Upper lobe of right lung (tissue), 1 donor: ENCODE measurements at regions not wholly inside any gene's neighbourhood (a gene's known extent, or its start where the extent isn't known, plus 50 kb on each side); places are given as distances from the start of the nearest gene placed in this dataset.
A peak's percentile ranks its signal among the peaks of the same experiment; 100 is the strongest.

Experiments used
- ATAC-seq: fragments of 200-7000 bp; cut with Tn5 transposase; one replicate; pipeline ENCODE4 v1.9.1; 2020; ENCODE audit warnings: mild to moderate bottlenecking, moderate library complexity
- DNase-seq: peaks from one replicate; pipeline ENCODE4 v3.0.0-alpha.2; 2020
- H3K27ac ChIP-seq: fragments of 200-600 bp; one replicate; pipeline ENCODE4 v1.8.0; 2022
- H3K27me3 ChIP-seq: fragments of 200-600 bp; one replicate; pipeline ENCODE4 v1.8.0; 2022; ENCODE audit warnings: mild to moderate bottlenecking
- H3K36me3 ChIP-seq: fragments of 200-600 bp; one replicate; pipeline ENCODE4 v1.8.0; 2022
- H3K4me1 ChIP-seq: fragments of 200-600 bp; one replicate; pipeline ENCODE4 v1.8.0; 2022
- H3K4me3 ChIP-seq: fragments of 200-600 bp; one replicate; pipeline ENCODE4 v1.8.0; 2022; ENCODE audit warnings: mild to moderate bottlenecking
- H3K9me3 ChIP-seq: fragments of 200-600 bp; one replicate; pipeline ENCODE4 v1.8.0; 2022
- CTCF ChIP-seq: fragments of 200-600 bp; IDR thresholded peaks from one replicate; pipeline ENCODE4 v1.8.0; 2022; ENCODE audit warnings: antibody characterized with exemption
- intact Hi-C: fragments of 100-400 bp; cut with DNase I; formaldehyde crosslinking; loops from one replicate; pipeline ENCODE4 v1.11.0; 2022
- donor health status: DM: no; HTN: yes; CAD: no; lungs with severe emphysema.

DNA sequence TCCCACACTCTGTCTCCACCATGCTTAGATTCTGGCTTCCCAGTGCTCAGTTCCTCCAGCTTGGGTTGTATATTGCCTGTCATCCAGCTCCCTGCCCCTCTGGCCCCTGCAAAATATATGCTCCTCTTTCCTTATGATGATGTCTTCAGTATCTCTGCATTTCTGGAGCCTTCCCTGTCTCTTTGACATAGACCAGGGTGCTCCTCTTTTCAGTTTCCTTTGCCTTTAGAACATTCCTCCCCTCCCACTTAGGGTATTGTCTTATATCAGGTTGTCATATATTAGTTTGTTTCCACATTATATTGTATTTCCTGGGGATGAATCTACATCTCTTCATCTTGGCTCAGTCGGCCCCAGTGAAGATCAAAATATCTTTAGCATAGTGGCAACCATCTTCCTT is 526.4 kb downstream of the MID1IP1 start:
- no peak overlapping the region for H3K27ac ChIP-seq
- H3K27me3 ChIP-seq: no peaks in the 10 kb centered on the region
- ATAC-seq: no peak
- H3K4me1 ChIP-seq: no peaks in the 10 kb centered on the region
- no peak for DNase-seq
- no peak overlapping the region for H3K4me3 ChIP-seq
- no peaks in the 10 kb centered on the region for H3K36me3 ChIP-seq
- no peaks in the 10 kb centered on the region for H3K9me3 ChIP-seq
- TF ChIP-seq CTCF: no peak
- intact Hi-C loops: no loop called here

- H3K4me3 ChIP-seq: no peak overlapping the region
- H3K4me1 ChIP-seq: no peaks in the 10 kb centered on the region
- no peak overlapping the region for H3K27ac ChIP-seq
- no peaks in the 10 kb centered on the region for H3K9me3 ChIP-seq
- no peaks in the 10 kb centered on the region for H3K36me3 ChIP-seq
- ATAC-seq: no peak
- intact Hi-C loops: no loop called here
- no peak for TF ChIP-seq CTCF
- no peak for DNase-seq
- H3K27me3 ChIP-seq: no peaks in the 10 kb centered on the region
These were observed 527.4 kb downstream of the MID1IP1 start for GRCh38 chrX:39328661-39329060.

- Histone ChIP-seq H3K36me3 (no peaks in the 10 kb centered on the region), H3K4me3 (no peak overlapping the region), H3K9me3 (no peaks in the 10 kb centered on the region), H3K27ac (no peak overlapping the region), H3K4me1 (no peaks in the 10 kb centered on the region), H3K27me3 (no peaks in the 10 kb centered on the region)
- TF ChIP-seq CTCF: no peak
- intact Hi-C loops: no loop called here
- DNase-seq (no peak), ATAC-seq (peak; percentile 50)
These were observed 529.9 kb downstream of the MID1IP1 start for GRCh38 chrX:39331082-39331704.

DNA sequence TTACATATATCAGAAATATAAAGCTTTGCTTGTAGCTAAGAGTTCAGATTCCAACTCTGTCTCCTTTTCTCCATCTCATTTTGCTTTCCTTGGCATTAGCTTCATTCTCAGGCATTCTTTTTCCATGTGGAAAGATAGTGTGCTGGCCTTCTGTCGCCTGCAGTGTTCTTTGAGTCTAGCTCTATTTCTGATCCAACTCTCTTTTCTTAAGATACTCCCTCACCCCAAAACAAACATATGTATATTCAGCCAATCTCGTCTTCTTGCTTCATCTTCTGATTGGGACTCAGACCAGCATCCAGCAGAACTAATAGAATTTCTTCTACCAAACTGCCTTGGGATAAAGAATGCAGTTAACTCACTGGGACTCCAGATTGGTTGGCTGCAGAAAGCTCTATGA is 532.2 kb downstream of the MID1IP1 start:
- Histone ChIP-seq H3K27me3 (no peaks in the 10 kb centered on the region), H3K36me3 (no peaks in the 10 kb centered on the region), H3K27ac (no peak overlapping the region), H3K9me3 (no peaks in the 10 kb centered on the region), H3K4me1 (no peaks in the 10 kb centered on the region), H3K4me3 (no peak overlapping the region)
- DNase-seq: no peak
- ATAC-seq: no peak
- no peak for TF ChIP-seq CTCF
- intact Hi-C loops: no loop called here

DNA sequence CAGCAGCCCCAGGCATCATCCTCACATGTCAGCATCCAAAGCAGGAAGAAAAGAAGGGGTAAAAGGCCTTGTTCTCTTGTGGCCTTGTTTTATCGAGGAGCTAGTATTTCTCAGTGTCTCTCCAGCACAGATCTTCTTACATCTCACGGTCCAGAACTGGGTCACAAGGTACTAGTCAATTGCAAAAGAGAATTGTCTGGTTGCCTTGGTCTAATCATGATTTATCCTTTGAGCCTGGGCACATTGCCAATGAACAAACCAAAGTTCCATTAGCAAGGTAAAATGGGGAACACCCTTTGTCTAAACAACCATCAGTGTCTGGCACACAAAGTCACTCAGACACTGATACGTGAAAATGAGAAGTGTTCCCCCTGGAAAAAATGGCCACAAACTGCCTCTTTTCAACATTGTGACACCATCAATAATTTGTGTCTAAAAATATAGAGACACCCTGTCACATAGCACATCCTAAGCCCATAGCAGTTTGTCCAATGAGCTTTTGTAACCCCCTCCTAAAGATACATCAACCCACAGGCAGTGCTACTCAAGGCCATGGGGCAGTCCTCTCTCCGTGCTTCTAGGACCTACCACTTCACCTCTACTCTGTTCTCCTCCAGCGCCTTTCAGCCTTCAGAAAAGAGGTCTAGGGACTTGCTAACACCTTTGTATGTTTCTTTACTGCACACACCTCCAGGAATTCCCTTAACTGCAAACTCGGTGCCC is 534.4 kb downstream of the MID1IP1 start:
- ATAC-seq (no peak), DNase-seq (no peak)
- H3K4me3 ChIP-seq: no peak overlapping the region
- H3K4me1 ChIP-seq: no peaks in the 10 kb centered on the region
- H3K9me3 ChIP-seq: no peaks in the 10 kb centered on the region
- no peaks in the 10 kb centered on the region for H3K36me3 ChIP-seq
- TF ChIP-seq CTCF: no peak
- intact Hi-C loops: no loop called here
- no peak overlapping the region for H3K27ac ChIP-seq
- no peaks in the 10 kb centered on the region for H3K27me3 ChIP-seq
